HG03139 (cell line): ENCODE measurements at regions not wholly inside any gene's neighbourhood (a gene's known extent, or its start where the extent isn't known, plus 50 kb on each side); places are given as distances from the start of the nearest gene placed in this dataset.

Source experiments
- ATAC-seq: cut with Tn5 transposase; IDR thresholded peaks from one replicate; pipeline ENCODE4 v1.9.1; 2021; ENCODE audit not compliant: unreplicated experiment

DNA sequence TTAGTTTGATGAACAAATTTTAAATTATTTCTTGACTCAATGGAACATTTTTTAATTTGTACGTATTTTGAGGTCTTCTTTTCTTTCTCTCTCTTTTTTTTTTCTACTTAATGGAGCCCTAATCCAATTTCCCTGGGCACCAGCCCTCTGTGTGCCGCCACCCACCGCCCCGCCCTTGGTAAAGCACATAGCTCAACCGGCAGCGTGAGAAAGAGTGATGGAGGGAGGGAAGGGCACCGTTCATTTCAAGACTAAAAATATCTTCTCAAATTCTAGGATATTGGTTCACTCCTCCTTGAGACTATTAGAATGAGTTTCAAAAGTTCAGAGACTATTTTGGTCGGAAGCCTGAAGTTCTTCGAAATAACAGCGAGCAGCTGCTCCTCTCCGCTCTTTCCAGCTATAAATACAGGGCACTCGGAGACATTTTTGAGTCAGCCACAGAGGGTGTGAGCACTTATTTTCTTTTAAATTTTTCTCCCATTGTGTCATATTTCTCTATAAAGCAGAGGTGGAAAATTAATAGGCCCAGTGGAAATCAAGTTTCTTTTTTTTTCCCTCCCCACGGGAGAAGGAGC is 731.7 kb upstream of the ID2 start:
- no peak for ATAC-seq

DNA sequence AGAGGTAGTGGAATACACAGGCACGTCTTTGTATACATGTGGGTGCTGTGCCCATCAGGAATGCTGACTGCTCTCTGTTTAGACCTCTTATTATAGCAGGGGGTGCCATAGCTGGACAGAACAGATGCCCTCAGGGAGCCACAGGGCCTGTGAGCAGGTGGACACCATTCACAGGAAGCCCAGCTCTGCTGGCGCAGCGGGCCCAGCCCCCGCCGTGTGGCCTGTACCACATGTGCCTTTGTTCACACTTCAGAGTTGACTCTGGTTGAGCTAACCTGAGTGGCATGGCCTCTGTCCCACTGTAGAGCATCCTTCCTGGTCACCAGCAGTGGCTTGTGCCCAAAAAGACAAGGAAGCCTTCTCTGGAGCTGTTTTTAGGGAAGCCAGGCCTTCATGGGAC is 730.9 kb upstream of the ID2 start:
- ATAC-seq: no peak

DNA sequence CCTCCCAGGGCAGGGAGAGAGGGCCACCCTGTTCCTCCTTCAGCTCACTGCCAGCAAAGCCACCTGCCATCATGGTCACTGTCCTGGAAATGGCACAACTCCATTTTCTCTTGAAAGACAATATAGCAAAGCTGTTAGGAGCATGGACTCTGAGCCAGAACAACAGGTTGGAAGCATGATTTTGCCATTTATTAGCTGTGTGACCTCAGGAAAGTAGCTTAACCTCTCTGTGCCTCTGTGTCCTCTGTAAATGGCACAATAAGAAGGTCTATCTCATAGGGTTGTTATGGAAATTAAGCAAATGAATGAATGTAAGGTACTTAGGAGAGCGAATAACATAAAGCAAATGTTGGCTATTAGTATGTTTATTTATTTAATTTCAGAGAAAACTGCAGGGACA is 730.4 kb upstream of the ID2 start:
- no peak for ATAC-seq

DNA sequence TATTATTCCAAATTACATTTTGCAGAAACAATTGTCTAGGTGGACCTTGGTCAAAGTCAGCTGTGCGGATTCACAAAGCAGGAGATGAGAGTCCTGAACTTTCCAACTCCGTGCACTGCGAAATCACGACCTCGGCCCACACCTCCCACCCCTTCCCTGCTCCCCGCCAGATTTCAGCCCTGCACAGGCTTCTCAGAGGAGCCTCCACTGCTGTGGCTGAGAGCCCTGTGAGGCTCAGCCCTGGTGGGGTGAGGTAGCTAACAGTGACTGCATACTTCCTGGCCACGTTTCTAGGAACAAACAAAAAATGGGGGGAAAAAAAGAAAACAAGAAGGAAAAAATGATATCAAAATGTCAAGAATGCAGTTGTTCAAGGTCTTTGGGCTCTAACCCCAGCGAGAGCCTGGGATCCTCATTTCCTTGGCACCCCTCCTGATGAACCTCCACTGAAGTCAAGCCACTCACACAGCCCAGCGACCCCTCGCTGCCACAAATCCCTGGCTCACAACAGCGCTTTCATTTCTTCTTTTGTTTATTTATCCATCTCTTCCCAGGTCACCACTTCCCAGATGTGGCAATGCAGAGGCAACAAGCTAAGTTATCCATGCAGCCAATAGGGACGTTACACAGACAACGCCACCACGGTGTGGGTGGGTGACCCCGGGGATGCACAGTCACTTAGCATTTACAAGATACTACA is 729.7 kb upstream of the ID2 start:
- no peak for ATAC-seq

DNA sequence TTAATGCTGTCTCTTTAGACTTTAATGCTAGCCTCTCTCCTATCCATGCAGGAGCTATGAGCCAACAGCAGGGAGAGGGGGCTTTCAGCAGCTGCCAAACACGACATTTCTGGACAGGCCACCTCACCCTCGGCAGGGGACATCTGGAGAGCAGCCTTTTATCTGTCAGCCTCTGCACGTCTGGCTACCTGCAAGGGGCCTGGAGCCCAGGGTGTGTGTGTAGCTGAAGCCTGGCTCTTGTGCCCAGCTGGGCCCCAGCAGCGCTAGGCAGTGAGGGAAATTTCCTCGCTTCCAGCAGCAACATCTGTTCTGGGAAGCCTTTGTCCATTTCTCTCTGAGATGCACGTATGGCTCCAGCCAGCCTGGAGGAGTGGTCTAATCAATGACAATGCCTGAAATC is 728.7 kb upstream of the ID2 start:
- ATAC-seq: no peak

DNA sequence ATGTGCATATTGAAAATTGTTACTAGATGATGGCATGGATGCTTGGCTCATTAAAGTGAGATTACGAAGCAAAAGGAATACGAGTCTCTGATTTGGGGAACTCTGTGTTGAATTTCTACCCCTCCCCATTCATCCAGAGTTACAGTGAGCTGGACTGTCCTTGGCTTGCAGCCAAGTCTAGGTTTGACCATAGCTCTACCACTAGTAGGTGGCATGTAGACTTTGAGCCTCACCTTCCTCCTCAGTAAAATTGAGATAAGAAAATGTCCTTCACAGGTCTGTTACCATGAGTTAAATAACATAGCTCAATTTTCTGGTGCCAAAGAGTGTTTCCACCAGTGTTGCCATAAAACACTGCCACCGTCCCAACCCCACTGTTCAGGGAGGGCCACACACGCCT is 727.6 kb upstream of the ID2 start:
- ATAC-seq: no peak

DNA sequence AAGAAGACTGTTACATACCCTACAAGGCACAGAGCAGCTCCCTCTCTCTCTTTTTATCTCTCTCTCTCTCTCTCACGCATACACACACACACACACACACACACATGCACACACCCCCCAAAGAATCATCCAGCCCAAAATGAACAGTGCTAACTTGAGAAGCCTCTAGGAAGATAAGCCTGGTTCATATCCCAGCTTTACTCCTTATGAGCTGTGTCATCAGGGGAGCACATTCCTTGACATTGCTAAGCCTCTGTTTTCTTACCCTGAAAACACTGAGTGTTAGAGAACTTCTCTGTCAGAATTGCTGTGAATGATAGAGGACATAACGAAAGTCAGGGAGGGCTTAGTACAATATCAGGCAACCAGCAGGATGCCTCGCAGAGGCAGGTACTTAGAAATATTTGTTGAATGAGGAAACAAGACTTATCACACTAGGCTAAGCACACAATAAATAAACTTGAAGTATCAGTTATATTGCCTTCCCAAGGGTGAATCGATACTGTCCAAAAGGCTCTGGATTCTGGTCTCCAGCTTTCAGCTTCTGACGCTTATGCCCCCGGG is 725.6 kb upstream of the ID2 start:
- ATAC-seq: no peak

DNA sequence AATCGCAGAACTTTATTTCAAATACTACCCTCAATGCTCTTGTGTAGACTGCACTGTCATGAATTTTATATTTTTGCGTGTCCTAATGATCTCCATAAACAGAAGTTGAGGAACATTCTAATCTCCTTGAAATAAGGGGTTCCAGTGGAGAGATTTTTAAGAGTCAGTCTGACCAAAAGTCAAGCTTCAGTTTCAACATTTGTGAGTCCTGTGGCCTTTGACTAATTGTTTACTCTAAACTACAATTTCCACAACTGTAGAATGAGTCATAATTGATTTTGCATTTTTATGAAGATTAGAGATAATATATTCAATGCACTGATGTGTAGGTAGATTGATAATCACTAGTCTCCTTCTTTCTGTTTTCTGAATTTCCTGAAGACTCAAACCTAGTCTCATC is 720.3 kb upstream of the ID2 start:
- no peak for ATAC-seq

DNA sequence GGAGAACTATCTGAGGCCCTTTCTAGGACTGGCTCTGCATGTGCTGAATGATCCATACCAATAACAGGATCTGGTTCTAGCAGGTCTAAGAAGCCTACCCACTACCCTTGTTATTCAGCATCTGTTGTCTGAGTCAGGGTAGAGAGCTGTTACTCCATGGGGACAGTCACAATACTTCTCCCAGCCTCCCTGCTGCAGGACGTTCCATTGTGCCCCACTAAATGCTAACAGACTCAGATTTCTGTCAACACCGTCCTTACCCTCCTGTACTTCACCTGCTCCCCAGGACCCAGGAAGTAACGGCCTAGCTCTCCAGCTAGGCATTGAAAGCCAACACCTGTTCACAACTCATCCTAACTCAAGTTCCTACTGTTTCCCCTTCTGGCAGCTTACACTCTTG is 719.7 kb upstream of the ID2 start:
- no peak for ATAC-seq

DNA sequence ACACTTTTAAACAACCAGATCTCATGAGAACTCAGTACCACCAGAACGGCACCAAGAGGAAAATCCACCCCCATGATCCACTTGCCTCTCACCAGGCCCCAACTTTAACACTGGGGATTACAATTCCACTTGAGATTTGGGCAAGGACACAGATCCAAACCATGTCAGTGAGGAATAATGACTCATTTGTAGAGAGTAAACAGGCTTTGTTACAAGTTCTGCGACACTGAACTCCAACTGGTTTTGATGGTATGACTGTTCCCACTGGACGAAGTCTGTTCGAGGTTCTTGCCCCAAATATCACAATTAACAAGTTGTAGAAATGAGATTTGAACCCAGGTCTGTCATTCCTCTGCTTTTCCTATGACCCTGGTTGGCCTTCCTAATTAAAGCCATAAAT is 718.1 kb upstream of the ID2 start:
- no peak for ATAC-seq

DNA sequence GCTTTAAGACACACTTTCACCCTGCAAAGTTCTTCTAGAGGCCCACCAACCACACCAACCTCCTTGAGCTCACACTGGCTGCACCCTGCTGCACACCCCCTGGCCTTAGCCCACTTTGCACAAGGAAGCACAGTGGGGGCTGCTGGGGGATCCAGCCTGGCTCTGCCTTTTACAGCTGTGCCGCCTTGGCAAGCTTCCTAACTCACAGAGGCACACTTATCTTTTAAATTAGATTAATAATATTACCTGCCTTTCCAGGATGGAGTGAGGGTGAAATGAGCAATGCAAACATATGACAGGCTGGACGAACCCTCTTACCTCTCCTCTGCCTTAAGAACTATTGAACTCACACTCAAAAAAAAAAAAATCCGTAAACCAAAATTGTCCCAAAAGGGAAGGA is 715.8 kb upstream of the ID2 start:
- no peak for ATAC-seq

DNA sequence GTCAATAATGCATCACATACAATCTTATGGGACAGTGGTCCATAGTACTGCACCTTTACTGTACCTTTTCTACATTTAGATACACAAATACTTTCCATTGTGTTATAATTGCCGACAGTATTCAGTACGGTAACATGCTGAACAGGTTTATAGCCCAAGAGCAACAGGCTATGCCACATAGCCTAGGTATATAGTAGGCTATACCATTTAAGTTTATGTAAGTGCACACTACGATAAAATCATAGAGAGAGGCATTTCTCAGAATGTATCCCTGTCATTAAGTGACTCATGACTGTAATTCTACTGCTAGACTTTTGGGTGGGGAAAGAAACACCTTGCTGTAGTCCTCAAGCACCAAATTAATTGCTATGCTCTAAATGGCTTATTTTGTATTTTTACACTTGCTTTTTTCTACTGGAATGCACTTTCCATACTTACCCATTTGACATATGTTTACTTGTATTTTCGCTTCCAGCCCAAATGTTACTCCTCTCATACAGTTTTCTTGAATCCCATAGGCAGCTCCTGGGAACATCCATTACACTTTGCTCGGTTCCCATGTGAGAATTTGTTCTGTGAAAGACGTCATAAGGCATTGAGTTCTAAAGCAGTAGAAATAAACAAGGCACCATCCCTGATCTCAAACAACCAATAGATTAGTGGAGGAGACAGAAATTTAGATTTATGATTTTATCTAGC is 714.0 kb upstream of the ID2 start:
- ATAC-seq: no peak

DNA sequence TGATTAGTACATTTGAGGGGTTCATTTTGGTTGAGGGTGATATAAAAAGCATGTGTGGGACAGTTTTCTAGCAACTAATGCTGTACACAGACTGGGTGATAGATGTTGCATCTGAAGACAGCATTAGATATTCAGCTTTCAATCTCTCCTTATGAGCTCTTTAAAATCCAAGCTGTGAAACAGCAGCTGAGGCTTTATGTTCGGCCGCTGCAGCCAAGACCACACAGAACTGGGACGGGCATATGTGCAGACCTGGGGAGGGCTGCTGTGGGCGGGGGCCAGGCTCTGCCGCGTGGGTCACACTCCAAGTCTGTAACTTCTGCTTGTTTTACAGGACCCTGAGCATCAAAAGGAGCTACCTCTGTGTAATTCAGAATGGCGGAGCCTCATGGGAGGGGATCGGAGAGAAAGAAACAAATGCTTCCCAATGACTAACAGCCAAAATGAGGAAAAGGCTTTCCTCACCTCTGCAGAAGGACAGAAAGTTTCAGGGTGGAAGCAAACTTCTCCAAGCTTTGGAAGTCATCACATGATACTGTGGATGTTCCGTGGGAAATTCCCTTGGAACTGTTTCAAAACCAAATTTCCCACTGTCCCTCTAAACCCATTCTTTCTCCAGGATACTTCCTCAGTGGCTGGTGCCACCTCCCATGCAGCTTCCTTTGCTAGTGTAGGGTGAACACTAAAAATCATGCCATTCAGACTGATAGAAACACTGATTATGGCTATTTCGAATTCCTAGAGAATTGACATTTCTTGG is 711.9 kb upstream of the ID2 start:
- ATAC-seq: no peak

DNA sequence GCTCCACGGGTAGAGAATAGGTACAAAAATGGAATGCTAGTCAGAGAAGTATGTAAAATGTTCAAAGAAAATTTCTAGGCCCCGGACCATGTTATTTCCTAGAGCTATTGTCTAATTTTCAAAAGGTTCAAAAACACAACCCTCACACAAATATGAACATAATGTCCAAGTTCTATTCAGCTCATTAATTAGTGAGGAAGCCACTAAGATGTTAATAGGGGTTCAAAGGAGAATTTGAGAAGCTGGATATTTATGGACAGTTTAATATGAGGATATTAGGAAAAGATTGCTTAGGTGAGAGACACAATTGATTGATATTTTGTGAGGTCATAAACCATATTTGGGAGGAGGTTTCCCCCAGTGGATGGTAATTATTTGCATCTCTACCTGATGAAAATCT is 710.6 kb upstream of the ID2 start:
- no peak for ATAC-seq

DNA sequence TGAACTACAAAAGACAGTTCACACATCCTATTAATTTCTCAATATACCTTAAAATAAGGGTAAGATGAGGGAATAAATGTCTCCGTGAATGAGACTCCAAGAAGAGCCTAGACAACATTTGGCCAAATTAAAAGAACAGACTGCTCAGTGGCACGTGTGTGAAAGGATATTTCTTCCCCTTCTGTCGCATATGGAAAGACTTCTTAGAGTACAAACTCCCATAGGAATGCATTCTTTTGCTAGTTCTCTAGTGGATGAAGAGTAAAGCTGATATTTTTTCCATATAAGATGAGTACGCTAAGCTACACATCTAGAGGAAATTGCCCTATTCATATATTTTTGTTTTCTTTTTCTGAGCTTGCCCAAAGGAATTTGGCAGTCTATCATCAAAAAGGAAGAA is 710.0 kb upstream of the ID2 start:
- ATAC-seq: no peak

DNA sequence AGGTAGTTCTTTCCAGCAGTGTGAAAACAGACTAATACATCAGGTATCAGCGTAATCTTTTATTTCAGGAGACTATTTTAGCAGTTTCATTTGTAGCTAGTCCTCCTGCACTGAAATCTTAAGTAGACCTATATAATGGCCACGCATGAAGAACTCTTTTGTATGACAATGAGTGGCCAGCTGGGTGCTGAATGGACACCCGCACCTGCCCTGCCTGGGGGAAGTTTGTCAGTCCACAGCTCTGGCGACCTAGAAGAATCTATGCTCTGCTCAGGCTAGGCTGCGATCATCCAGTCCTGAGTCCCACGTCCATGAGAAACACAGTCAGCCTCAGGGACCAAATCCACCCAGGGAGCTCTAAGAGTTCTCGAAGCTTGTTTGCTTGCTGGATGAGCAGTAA is 709.2 kb upstream of the ID2 start:
- ATAC-seq: no peak

DNA sequence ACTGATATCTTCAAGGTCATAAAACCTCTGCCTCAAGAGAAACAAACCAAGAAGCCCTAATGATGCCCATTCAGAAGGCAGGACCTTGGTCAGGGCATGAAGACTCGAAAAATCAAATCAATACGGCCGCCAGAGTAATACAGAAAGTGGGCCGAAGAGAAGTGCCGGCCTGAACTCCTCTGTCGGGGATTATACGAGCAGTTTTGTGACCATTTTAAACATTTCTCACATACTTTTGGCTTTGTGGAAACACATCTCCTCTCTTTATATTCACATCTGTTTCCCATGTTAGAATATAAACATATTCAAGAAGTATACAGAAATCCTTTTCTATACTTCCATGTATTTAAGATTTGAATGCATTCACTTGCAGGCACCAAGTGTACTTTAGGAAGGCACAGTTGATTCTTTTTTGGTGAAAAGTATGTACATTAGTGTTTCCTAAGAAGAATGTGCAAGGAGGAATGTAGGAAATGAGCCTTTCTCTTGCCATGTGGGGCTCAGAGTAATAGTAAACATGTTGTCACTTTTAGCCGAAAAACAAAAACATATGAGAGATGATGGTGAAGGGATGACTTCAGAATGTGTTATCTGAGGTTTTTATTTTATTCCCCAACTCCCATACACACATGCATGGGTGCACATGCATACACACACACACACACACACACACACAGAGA is 707.9 kb upstream of the ID2 start:
- no peak for ATAC-seq

DNA sequence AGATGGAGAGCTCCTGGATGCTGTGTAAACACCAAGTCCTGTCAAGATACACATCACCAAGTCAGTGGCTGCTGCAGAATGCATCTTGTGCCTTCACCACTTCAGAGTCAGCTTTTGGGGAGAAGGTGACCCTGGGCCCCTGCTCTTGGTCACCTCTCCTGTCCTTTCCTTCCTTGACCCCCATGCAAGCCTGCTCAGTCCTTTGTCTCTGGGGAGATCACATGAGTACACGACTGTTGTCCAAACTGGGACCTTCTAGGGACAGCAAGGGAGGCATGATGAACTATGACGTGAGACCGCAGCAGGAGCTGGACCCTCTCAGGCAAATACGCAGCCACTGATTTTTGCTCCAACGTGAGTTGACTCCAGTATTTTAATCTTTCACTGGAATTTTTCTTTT is 706.9 kb upstream of the ID2 start:
- ATAC-seq: no peak

DNA sequence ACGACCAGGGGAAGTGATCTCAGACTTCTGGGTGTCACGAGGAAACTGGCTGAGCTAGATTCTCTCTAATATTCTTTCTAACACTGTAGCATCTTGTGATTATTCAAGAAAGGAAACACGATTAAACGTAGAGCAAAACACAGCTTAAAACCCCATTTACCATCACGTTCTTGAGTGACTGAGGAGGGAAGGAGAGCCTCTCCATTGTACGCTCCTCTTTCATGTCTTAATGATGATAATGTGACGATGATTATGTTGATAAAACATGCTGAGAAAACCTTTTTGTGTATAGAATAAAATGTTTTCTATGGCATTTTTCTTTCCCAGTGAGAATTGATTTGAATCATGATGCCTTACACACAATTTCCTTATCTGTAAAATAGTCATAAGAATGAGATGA is 705.6 kb upstream of the ID2 start:
- ATAC-seq: no peak

DNA sequence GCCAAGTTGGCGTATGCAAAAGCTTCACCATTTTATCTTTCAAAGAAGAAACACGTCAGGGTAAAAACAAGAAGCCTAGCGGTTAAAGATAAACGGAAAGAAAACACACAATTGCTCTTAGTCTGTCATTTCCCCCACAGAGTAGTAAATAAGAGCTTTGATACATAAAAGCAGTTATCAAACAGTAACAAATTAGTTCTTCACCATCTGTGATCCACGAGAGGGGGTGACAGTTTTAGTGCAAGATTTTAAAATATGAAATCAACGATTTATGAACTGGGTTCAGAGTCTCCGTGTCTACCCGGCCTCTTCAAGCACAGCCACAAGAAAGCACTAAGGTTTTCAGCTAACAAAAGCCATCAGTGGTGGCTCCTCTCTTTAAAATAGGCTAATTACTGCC is 703.9 kb upstream of the ID2 start:
- no peak for ATAC-seq

DNA sequence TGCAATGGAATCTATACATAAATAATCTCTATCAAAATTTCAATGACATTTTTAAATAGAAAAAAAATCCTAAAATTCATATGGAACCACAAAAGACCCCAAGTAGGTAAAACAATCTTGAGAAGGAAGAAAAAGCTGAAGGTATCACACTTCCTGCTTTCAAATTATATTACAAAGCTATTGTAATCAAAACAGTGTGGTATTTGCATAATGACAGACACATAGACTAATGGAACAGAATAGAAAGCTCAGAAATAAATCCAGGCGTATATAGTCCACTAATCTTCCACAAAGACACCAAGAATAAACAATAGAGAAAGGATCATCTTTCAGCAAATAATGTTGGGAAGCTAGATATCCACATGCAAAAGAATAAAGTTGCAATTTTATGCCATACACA is 699.8 kb upstream of the ID2 start:
- ATAC-seq: no peak
